ENCODE measurements at regions not wholly inside any gene's neighbourhood (a gene's known extent, or its start where the extent isn't known, plus 50 kb on each side); places are given as distances from the start of the nearest gene placed in this dataset.
"Not testable (repeated sequence)": the region's sequence is repeated elsewhere in the genome, so short reads cannot be mapped to it uniquely, and the experiment has no call there.

GRCh38 chr20:33939031-33939430 lies 54.7 kb upstream of the RALY start:
- TF ChIP-seq CTCF, POLR2AphosphoS5, POLR2A, EP300 (IDR thresholded peaks at IDR 0.05): not testable (repeated sequence)

All from suprapubic skin (tissue), 4 donors.